ENCODE measurements at regions not wholly inside any gene's neighbourhood (a gene's known extent, or its start where the extent isn't known, plus 50 kb on each side); places are given as distances from the start of the nearest gene placed in this dataset.

GRCh38 chr6:15736297-15736696, 73.5 kb upstream of the DTNBP1 start:
- no peaks in the 10 kb centered on the region for H3K27me3 ChIP-seq (ENCODE audit: insufficient read depth, low read length)
- peaks cover 0 to 7% (median 2%) of the 10 kb centered on the region in 3 experiments; a peak in 4 of 7 replicates for H3K36me3 Mint-ChIP-seq (ENCODE audit: insufficient read depth in 1 of 3, low read depth in 3 of 3)
- no peak overlapping the region for H3K4ac ChIP-seq (ENCODE audit: low read depth, low read length)
- peak overlapping the region in 1 of 3 experiments; percentile 66; a peak in 3 of 7 replicates for H3K27ac Mint-ChIP-seq
- peaks cover 4% of the 10 kb centered on the region; the same call in 1 of the 2 replicates for H3K27me3 Mint-ChIP-seq (ENCODE audit: low read depth)
- H3K14ac ChIP-seq (ENCODE audit: insufficient read depth, low read length), result no peak overlapping the region
- H4K8ac ChIP-seq (replicated peaks; ENCODE audit: insufficient read length, low read depth, low read length), result no peak overlapping the region
- no peak overlapping the region for H2BK120ac ChIP-seq (ENCODE audit: low read depth, low read length, poor library complexity, severe bottlenecking)
- no CpG with 5 or more reads among the region's 3 CpGs for WGBS (ENCODE audit: extremely low coverage, insufficient read length, low lambda C conversion rate)
- H3K9me3 Mint-ChIP-seq, result peaks cover 3 to 5% of the 10 kb centered on the region in 2 experiments; a peak in 4 of 5 replicates
- no peaks in the 10 kb centered on the region for H3K9me3 ChIP-seq (ENCODE audit: control insufficient read depth, low read depth, low read length)
- no peaks in the 10 kb centered on the region for H3K23me2 ChIP-seq (ENCODE audit: insufficient read length, low read depth, low read length, poor library complexity, severe bottlenecking)
- no peak for TF ChIP-seq CTCF (conservative IDR thresholded peaks at IDR 0.05)
- no peak overlapping the region for H2BK12ac ChIP-seq (ENCODE audit: insufficient read length, low read depth, low read length)
- no peaks in the 10 kb centered on the region for H3K79me2 ChIP-seq (ENCODE audit: insufficient read depth, low read length)
- no peak for DNase-seq
- H3K4me3 Mint-ChIP-seq, result no peak overlapping the region; a peak in 1 of 5 replicates
- no peak overlapping the region for H2BK5ac ChIP-seq (ENCODE audit: insufficient read length, low read length)
- no peaks in the 10 kb centered on the region; the same call in 1 of the 2 replicates for H3K4me1 ChIP-seq (ENCODE audit: insufficient read depth, low read length)
- no peak overlapping the region for H4K5ac ChIP-seq (ENCODE audit: insufficient read length, low read depth, low read length)
- H2AK5ac ChIP-seq (ENCODE audit: insufficient read length, low read length), result no peak overlapping the region
- H4K91ac ChIP-seq (ENCODE audit: insufficient read length, low read depth, low read length), result no peak overlapping the region
- no peak overlapping the region for H3K9ac ChIP-seq (ENCODE audit: extremely low read depth, insufficient read length, low read length)
- H2BK15ac ChIP-seq (ENCODE audit: low read depth, low read length), result no peak overlapping the region
- no peak overlapping the region for H3K23ac ChIP-seq (ENCODE audit: insufficient read length, low read depth, low read length)
- H3K79me1 ChIP-seq (ENCODE audit: insufficient read depth, low read depth, low read length, poor library complexity, severe bottlenecking), result no peaks in the 10 kb centered on the region
- H3K4me2 ChIP-seq (ENCODE audit: insufficient read depth, insufficient read length, low read length), result no peak overlapping the region
- H4K20me1 ChIP-seq (ENCODE audit: control insufficient read depth, insufficient read depth, insufficient read length), result no peaks in the 10 kb centered on the region
- no peak overlapping the region for H2AFZ ChIP-seq (ENCODE audit: low read length)
- H3K27ac ChIP-seq (ENCODE audit: insufficient read length, low read depth, low read length), result no peak overlapping the region
- no peak overlapping the region for H3T11ph ChIP-seq (ENCODE audit: low read length)
- peaks cover 16 to 22% of the 10 kb centered on the region in 2 experiments for H3K4me1 Mint-ChIP-seq
- H3K18ac ChIP-seq (ENCODE audit: insufficient read length, low read depth, low read length), result no peak overlapping the region
- H2BK20ac ChIP-seq (ENCODE audit: low read depth, low read length, poor library complexity, severe bottlenecking), result no peak overlapping the region
- no peak overlapping the region for H3K56ac ChIP-seq (ENCODE audit: insufficient read length, low read depth, low read length)
